ENCODE measurements at regions not wholly inside any gene's neighbourhood (a gene's known extent, or its start where the extent isn't known, plus 50 kb on each side); places are given as distances from the start of the nearest gene placed in this dataset.

- no peak for FAIRE-seq
- Mint-ChIP-seq H3K4me1 (ENCODE audit: low read depth, unreplicated experiment) (peaks cover 3% of the 10 kb centered on the region), H3K36me3 (ENCODE audit: low read depth, unreplicated experiment) (no peaks in the 10 kb centered on the region), H3K27me3 (ENCODE audit: low read depth, unreplicated experiment) (peaks cover 2% of the 10 kb centered on the region), H3K4me3 (ENCODE audit: unreplicated experiment) (no peak overlapping the region), H3K9me3 (ENCODE audit: unreplicated experiment) (peaks cover 3% of the 10 kb centered on the region), H3K27ac (ENCODE audit: unreplicated experiment) (no peak overlapping the region)
- no peak for DNase-seq (ENCODE audit: low read depth)
- Histone ChIP-seq H3K9me3 (ENCODE audit: insufficient read depth, low read depth, low read length) (no peaks in the 10 kb centered on the region), H3K4me1 (ENCODE audit: insufficient read depth, low read length) (no peaks in the 10 kb centered on the region), H3K9ac (ENCODE audit: low read length) (no peak overlapping the region), H3K27ac (ENCODE audit: low read depth, low read length) (no peak overlapping the region), H2AFZ (ENCODE audit: low read depth, low read length) (no peak overlapping the region), H3K27me3 (ENCODE audit: insufficient read depth, low read length) (no peaks in the 10 kb centered on the region), H4K20me1 (ENCODE audit: insufficient read depth, low read length) (no peaks in the 10 kb centered on the region), H3K4me3 (ENCODE audit: insufficient read depth, low read depth, low read length) (no peak overlapping the region), H3K4me2 (ENCODE audit: low read length) (no peak overlapping the region), H3K36me3 (ENCODE audit: insufficient read depth, low read length) (no peaks in the 10 kb centered on the region), H3K79me2 (ENCODE audit: insufficient read depth, low read length) (no peaks in the 10 kb centered on the region)
- TF ChIP-seq, protein P1, sequence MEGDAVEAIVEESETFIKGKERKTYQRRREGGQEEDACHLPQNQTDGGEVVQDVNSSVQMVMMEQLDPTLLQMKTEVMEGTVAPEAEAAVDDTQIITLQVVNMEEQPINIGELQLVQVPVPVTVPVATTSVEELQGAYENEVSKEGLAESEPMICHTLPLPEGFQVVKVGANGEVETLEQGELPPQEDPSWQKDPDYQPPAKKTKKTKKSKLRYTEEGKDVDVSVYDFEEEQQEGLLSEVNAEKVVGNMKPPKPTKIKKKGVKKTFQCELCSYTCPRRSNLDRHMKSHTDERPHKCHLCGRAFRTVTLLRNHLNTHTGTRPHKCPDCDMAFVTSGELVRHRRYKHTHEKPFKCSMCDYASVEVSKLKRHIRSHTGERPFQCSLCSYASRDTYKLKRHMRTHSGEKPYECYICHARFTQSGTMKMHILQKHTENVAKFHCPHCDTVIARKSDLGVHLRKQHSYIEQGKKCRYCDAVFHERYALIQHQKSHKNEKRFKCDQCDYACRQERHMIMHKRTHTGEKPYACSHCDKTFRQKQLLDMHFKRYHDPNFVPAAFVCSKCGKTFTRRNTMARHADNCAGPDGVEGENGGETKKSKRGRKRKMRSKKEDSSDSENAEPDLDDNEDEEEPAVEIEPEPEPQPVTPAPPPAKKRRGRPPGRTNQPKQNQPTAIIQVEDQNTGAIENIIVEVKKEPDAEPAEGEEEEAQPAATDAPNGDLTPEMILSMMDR (IDR thresholded peaks at IDR 0.05; ENCODE audit: insufficient read depth, low read depth, low read length): no peak
- no peak for TF ChIP-seq EZH2 (IDR thresholded peaks at IDR 0.05; ENCODE audit: insufficient read depth, low read length)
These were observed 108.4 kb downstream of the MINAR1 start for GRCh38 chr15:79540551-79540950.

DNA sequence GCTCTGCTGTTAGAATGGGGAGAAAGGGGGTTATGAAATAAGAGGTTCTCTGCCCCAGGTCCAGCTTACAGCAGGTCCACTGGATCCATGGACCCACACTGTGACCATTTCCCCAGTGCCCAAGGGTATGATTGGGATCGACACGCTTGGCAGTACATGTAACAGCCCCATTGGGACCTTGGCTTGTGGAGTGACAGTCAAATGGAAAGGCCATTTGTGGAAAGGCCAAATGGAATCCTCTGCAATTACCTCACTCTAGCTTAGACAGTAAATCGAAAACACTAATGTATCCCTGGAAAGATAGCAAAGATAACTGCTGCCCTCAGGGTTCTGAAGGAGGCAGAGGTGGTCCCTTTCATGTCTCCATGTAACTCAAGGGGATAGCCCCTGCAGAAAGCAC is 109.1 kb downstream of the MINAR1 start:
- no peak overlapping the region for H3K4me3 ChIP-seq (ENCODE audit: insufficient read depth, low read depth, low read length)
- H3K27ac ChIP-seq (ENCODE audit: low read depth, low read length): no peak overlapping the region
- H3K9me3 ChIP-seq (ENCODE audit: insufficient read depth, low read depth, low read length): no peaks in the 10 kb centered on the region
- Mint-ChIP-seq H3K4me1 (ENCODE audit: low read depth, unreplicated experiment) (no peaks in the 10 kb centered on the region), H3K36me3 (ENCODE audit: low read depth, unreplicated experiment) (no peaks in the 10 kb centered on the region), H3K27me3 (ENCODE audit: low read depth, unreplicated experiment) (peaks cover 2% of the 10 kb centered on the region), H3K27ac (ENCODE audit: unreplicated experiment) (no peak overlapping the region), H3K4me3 (ENCODE audit: unreplicated experiment) (no peak overlapping the region), H3K9me3 (ENCODE audit: unreplicated experiment) (peaks cover 3% of the 10 kb centered on the region)
- DNase-seq (ENCODE audit: low read depth) (no peak), FAIRE-seq (no peak)
- no peaks in the 10 kb centered on the region for H3K79me2 ChIP-seq (ENCODE audit: insufficient read depth, low read length)
- H2AFZ ChIP-seq (ENCODE audit: low read depth, low read length): no peak overlapping the region
- H3K4me2 ChIP-seq (ENCODE audit: low read length): no peak overlapping the region
- no peaks in the 10 kb centered on the region for H3K27me3 ChIP-seq (ENCODE audit: insufficient read depth, low read length)
- no peak overlapping the region for H3K9ac ChIP-seq (ENCODE audit: low read length)
- TF ChIP-seq, protein P1 (IDR thresholded peaks at IDR 0.05; ENCODE audit: insufficient read depth, low read depth, low read length): no peak
- no peak for TF ChIP-seq EZH2 (IDR thresholded peaks at IDR 0.05; ENCODE audit: insufficient read depth, low read length)
- H3K36me3 ChIP-seq (ENCODE audit: insufficient read depth, low read length): no peaks in the 10 kb centered on the region
- H4K20me1 ChIP-seq (ENCODE audit: insufficient read depth, low read length): no peaks in the 10 kb centered on the region
- no peaks in the 10 kb centered on the region for H3K4me1 ChIP-seq (ENCODE audit: insufficient read depth, low read length)

DNA sequence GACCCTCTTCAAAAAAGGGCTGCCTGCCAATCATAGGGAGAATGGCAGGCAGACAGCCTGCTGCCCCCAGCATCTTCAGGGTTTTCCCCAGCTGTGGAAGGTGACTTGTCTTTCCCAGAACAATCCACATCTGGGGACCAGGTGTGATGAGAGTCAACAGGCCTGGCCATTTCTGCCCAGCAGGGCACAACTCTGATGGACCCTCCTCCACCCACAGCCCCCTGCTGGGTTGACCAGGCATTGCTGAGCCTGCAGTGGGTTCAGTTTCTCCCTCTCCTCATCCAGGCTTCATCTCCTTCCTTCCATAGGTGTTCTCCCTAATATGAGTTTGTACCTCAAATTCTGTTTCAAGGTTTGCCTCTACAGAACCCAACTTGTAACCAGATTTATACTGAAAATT is 111.0 kb downstream of the MINAR1 start:
- Mint-ChIP-seq H3K27me3 (ENCODE audit: low read depth, unreplicated experiment) (peaks cover 2% of the 10 kb centered on the region), H3K4me3 (ENCODE audit: unreplicated experiment) (no peak overlapping the region), H3K36me3 (ENCODE audit: low read depth, unreplicated experiment) (no peaks in the 10 kb centered on the region), H3K4me1 (ENCODE audit: low read depth, unreplicated experiment) (no peaks in the 10 kb centered on the region), H3K9me3 (ENCODE audit: unreplicated experiment) (peaks cover 2% of the 10 kb centered on the region), H3K27ac (ENCODE audit: unreplicated experiment) (no peak overlapping the region)
- no peaks in the 10 kb centered on the region for H3K36me3 ChIP-seq (ENCODE audit: insufficient read depth, low read length)
- H3K9ac ChIP-seq (ENCODE audit: low read length): no peak overlapping the region
- H3K9me3 ChIP-seq (ENCODE audit: insufficient read depth, low read depth, low read length): no peaks in the 10 kb centered on the region
- H3K4me1 ChIP-seq (ENCODE audit: insufficient read depth, low read length): no peaks in the 10 kb centered on the region
- H2AFZ ChIP-seq (ENCODE audit: low read depth, low read length): no peak overlapping the region
- TF ChIP-seq, protein P1 (IDR thresholded peaks at IDR 0.05; ENCODE audit: insufficient read depth, low read depth, low read length): no peak
- no peak for TF ChIP-seq EZH2 (IDR thresholded peaks at IDR 0.05; ENCODE audit: insufficient read depth, low read length)
- no peaks in the 10 kb centered on the region for H3K27me3 ChIP-seq (ENCODE audit: insufficient read depth, low read length)
- DNase-seq (ENCODE audit: low read depth): no peak
- no peak overlapping the region for H3K4me2 ChIP-seq (ENCODE audit: low read length)
- no peak for FAIRE-seq
- no peaks in the 10 kb centered on the region for H4K20me1 ChIP-seq (ENCODE audit: insufficient read depth, low read length)
- H3K4me3 ChIP-seq (ENCODE audit: insufficient read depth, low read depth, low read length): no peak overlapping the region
- H3K79me2 ChIP-seq (ENCODE audit: insufficient read depth, low read length): no peaks in the 10 kb centered on the region
- no peak overlapping the region for H3K27ac ChIP-seq (ENCODE audit: low read depth, low read length)
